Hematopoietic multipotent progenitor cell (in vitro differentiated cells): ENCODE measurements at regions not wholly inside any gene's neighbourhood (a gene's known extent, or its start where the extent isn't known, plus 50 kb on each side); places are given as distances from the start of the nearest gene placed in this dataset.

Source experiments
- DNase-seq, 3 donors: peaks; one replicate each; pipeline ENCODE4 v3.0.0-alpha.2; 2011 to 2015; ENCODE audit warnings: low read depth in 2 of 3, low spot score in 2 of 3

GRCh38 chr4:41865306-41865980 lies 69.8 kb upstream of the TMEM33 start:
- no peak for DNase-seq

GRCh38 chr4:41859087-41859486 lies 76.1 kb upstream of the TMEM33 start:
- no peak for DNase-seq

GRCh38 chr4:41857226-41857641 lies 78.0 kb upstream of the TMEM33 start:
- no peak for DNase-seq

- no peak for DNase-seq
Measured at GRCh38 chr4:41856797-41857196, 78.4 kb upstream of the TMEM33 start.

GRCh38 chr4:41853973-41854372 lies 81.3 kb upstream of the TMEM33 start:
- DNase-seq = no peak

GRCh38 chr4:41852229-41852628 lies 83.0 kb upstream of the TMEM33 start:
- no peak for DNase-seq

GRCh38 chr4:41851621-41852020 lies 83.6 kb upstream of the TMEM33 start:
- no peak for DNase-seq

GRCh38 chr4:41844327-41844726 lies 90.9 kb upstream of the TMEM33 start:
- no peak for DNase-seq

- DNase-seq = no peak
Measured at GRCh38 chr4:41839916-41840854, 91.7 kb upstream of the PHOX2B start.

GRCh38 chr4:41838590-41838989 lies 90.1 kb upstream of the PHOX2B start:
- no peak for DNase-seq

- no peak for DNase-seq
Measured at GRCh38 chr4:41835321-41835995, 86.9 kb upstream of the PHOX2B start.

GRCh38 chr4:41832961-41833360 lies 84.4 kb upstream of the PHOX2B start:
- DNase-seq = no peak

- no peak for DNase-seq
Measured at GRCh38 chr4:41822325-41822724, 73.8 kb upstream of the PHOX2B start.

- DNase-seq = no peak
Measured at GRCh38 chr4:41820473-41820872, 71.9 kb upstream of the PHOX2B start.

GRCh38 chr4:41819621-41820020 lies 71.1 kb upstream of the PHOX2B start:
- no peak for DNase-seq

- DNase-seq = no peak
Measured at GRCh38 chr4:41815473-41815872, 66.9 kb upstream of the PHOX2B start.

- DNase-seq = no peak
Measured at GRCh38 chr4:41814565-41814964, 66.0 kb upstream of the PHOX2B start.

- no peak for DNase-seq
Measured at GRCh38 chr4:41806807-41807206, 58.3 kb upstream of the PHOX2B start.

- DNase-seq = no peak
Measured at GRCh38 chr4:41802590-41802989, 54.1 kb upstream of the PHOX2B start.

GRCh38 chr4:41799126-41799525 lies 50.6 kb upstream of the PHOX2B start:
- DNase-seq = no peak
